Stimulated activated CD8-positive, alpha-beta memory T cell treated with anti-CD3 and anti-CD28 coated beads, Interleukin-4, amount 100 ng/mL, for 24 hours (primary cell): ENCODE measurements at regions not wholly inside any gene's neighbourhood (a gene's known extent, or its start where the extent isn't known, plus 50 kb on each side); places are given as distances from the start of the nearest gene placed in this dataset.

Experiments
- DNase-seq: peaks from one replicate; pipeline ENCODE4 v3.0.0-alpha.2; 2020; ENCODE audit warnings: low read depth

- DNase-seq = no peak
Observed at GRCh38 chr11:134800826-134801225, 388.8 kb upstream of the B3GAT1 start.

GRCh38 chr11:134800130-134800529 is 388.1 kb upstream of the B3GAT1 start:
- DNase-seq = no peak

GRCh38 chr11:134799386-134799785 is 387.3 kb upstream of the B3GAT1 start:
- DNase-seq = no peak

- no peak for DNase-seq
Observed at GRCh38 chr11:134797411-134798089, 385.5 kb upstream of the B3GAT1 start.

- no peak for DNase-seq
Observed at GRCh38 chr11:134795017-134795416, 383.0 kb upstream of the B3GAT1 start.

GRCh38 chr11:134794192-134794591 is 382.1 kb upstream of the B3GAT1 start:
- no peak for DNase-seq

- no peak for DNase-seq
Observed at GRCh38 chr11:134792677-134793076, 380.6 kb upstream of the B3GAT1 start.

GRCh38 chr11:134792044-134792443 is 380.0 kb upstream of the B3GAT1 start:
- DNase-seq = no peak

GRCh38 chr11:134791102-134791501 is 379.1 kb upstream of the B3GAT1 start:
- no peak for DNase-seq

- DNase-seq = no peak
Observed at GRCh38 chr11:134789104-134789503, 377.1 kb upstream of the B3GAT1 start.

- no peak for DNase-seq
Observed at GRCh38 chr11:134786636-134787035, 374.6 kb upstream of the B3GAT1 start.

GRCh38 chr11:134785660-134786284 is 373.7 kb upstream of the B3GAT1 start:
- no peak for DNase-seq

- no peak for DNase-seq
Observed at GRCh38 chr11:134785059-134785458, 373.0 kb upstream of the B3GAT1 start.

- no peak for DNase-seq
Observed at GRCh38 chr11:134784568-134784967, 372.5 kb upstream of the B3GAT1 start.

GRCh38 chr11:134784046-134784445 is 372.0 kb upstream of the B3GAT1 start:
- DNase-seq = no peak

- no peak for DNase-seq
Observed at GRCh38 chr11:134783234-134783633, 371.2 kb upstream of the B3GAT1 start.

- DNase-seq = no peak
Observed at GRCh38 chr11:134781380-134781866, 369.4 kb upstream of the B3GAT1 start.

GRCh38 chr11:134780486-134781147 is 368.6 kb upstream of the B3GAT1 start:
- DNase-seq = no peak

GRCh38 chr11:134779179-134779578 is 367.1 kb upstream of the B3GAT1 start:
- DNase-seq = no peak

GRCh38 chr11:134768463-134768862 is 356.4 kb upstream of the B3GAT1 start:
- DNase-seq = no peak

- no peak for DNase-seq
Observed at GRCh38 chr11:134765565-134765964, 353.5 kb upstream of the B3GAT1 start.

GRCh38 chr11:134764966-134765365 is 352.9 kb upstream of the B3GAT1 start:
- DNase-seq = no peak

- DNase-seq = no peak
Observed at GRCh38 chr11:134764367-134764766, 352.3 kb upstream of the B3GAT1 start.
